B cell (primary cell): ENCODE measurements at regions not wholly inside any gene's neighbourhood (a gene's known extent, or its start where the extent isn't known, plus 50 kb on each side); places are given as distances from the start of the nearest gene placed in this dataset.

ENCODE experiments used
- ATAC-seq: fragments of 200-7000 bp; cut with Tn5 transposase; one replicate; pipeline ENCODE4 v1.10.0; 2021; ENCODE audit warnings: low read depth, mild to moderate bottlenecking, moderate number of reproducible peaks, moderate library complexity
- CTCF ChIA-PET: fragments of 350-600 bp; sonication (Branson Sonifier 250); formaldehyde crosslinking; loops from one replicate; lab custom pipeline; 2021; ENCODE audit warnings: antibody characterized with exemption, inconsistent platforms; lab: Charles Lee
- POLR2A ChIA-PET: fragments of 350-600 bp; sonication (Branson Sonifier 250); formaldehyde crosslinking; loops from one replicate; lab custom pipeline; 2021; ENCODE audit warnings: antibody characterized with exemption; lab: Charles Lee
- DNase-seq: peaks from one replicate; pipeline ENCODE4 v3.0.0; 2013
- H2AFZ ChIP-seq: 2 replicates; pipeline ENCODE4 v1.6.1; 2012; ENCODE audit warnings: mild to moderate bottlenecking, low read depth, low read length; ENCODE audit not compliant: insufficient read depth, poor library complexity, severe bottlenecking
- H3K27ac ChIP-seq, 2 donors: 1 replicate in 1 of 2; 2 replicates in 1 of 2; pipeline ENCODE4 v1.5.1; 2012 to 2013; ENCODE audit warnings: low read length in 2 of 2, mild to moderate bottlenecking in 2 of 2, moderate library complexity in 1 of 2
- H3K27me3 ChIP-seq, 4 experiments: fragments of 200-600 bp in 1 of 4; sonication (generic) in 1 of 4; replicated peaks in 1 of 4; 1 replicate in 2 of 4; 2 replicates in 2 of 4; pipeline versions ENCODE4 v1.6.1 to v1.7.0; 2013 to 2016; ENCODE audit warnings: low read length in 3 of 4, mild to moderate bottlenecking in 2 of 4, mixed read lengths in 1 of 4, moderate library complexity in 1 of 4; ENCODE audit not compliant: insufficient read depth in 4 of 4, control insufficient read depth in 3 of 4; ENCODE audit errors: control extremely low read depth in 1 of 4
- H3K36me3 ChIP-seq, 2 experiments: replicated peaks in 1 of 2; 1 replicate in 1 of 2; 2 replicates in 1 of 2; pipeline versions ENCODE4 v1.6.1 to v1.7.1; 2013; ENCODE audit warnings: low read length in 1 of 2; ENCODE audit not compliant: insufficient read depth in 2 of 2, control insufficient read depth in 1 of 2; ENCODE audit errors: control extremely low read depth in 1 of 2, extremely low read depth in 1 of 2
- H3K4me1 ChIP-seq, 2 donors: fragments of 200-600 bp in 1 of 2; sonication (generic) in 1 of 2; 1 replicate in 1 of 2; 2 replicates in 1 of 2; pipeline versions ENCODE4 v1.5.1 to v1.6.1; 2013 to 2017; ENCODE audit warnings: low read length in 2 of 2; ENCODE audit not compliant: control insufficient read depth in 2 of 2, insufficient read depth in 2 of 2
- H3K4me2 ChIP-seq: replicated peaks from 2 replicates; pipeline ENCODE3; 2012; ENCODE audit warnings: mild to moderate bottlenecking, low read depth, low read length; ENCODE audit not compliant: poor library complexity, severe bottlenecking
- H3K4me3 ChIP-seq, 5 experiments: fragments of 200-600 bp in 1 of 5; sonication (generic) in 1 of 5; 1 replicate in 3 of 5; 2 replicates in 2 of 5; pipeline versions ENCODE4 v1.5.1 to v1.7.0; 2011 to 2016; ENCODE audit warnings: low read length in 4 of 5, mild to moderate bottlenecking in 4 of 5, low read depth in 2 of 5, control low read depth in 1 of 5, moderate library complexity in 1 of 5; ENCODE audit not compliant: insufficient read depth in 1 of 5; ENCODE audit errors: control extremely low read depth in 1 of 5, extremely low read depth in 1 of 5
- H3K79me2 ChIP-seq: fragments of 200-600 bp; sonication (generic); one replicate; pipeline ENCODE4 v1.6.0; 2016; ENCODE audit warnings: low read length; ENCODE audit not compliant: control insufficient read depth, insufficient read depth
- H3K9ac ChIP-seq: fragments of 200-600 bp; sonication (generic); 2 replicates; pipeline ENCODE4 v1.6.1; 2017; ENCODE audit warnings: mild to moderate bottlenecking, low read length, moderate library complexity
- H3K9me3 ChIP-seq, 3 donors: one replicate each; pipeline versions ENCODE4 v1.6.1 to v1.7.1; 2013; ENCODE audit warnings: low read length in 2 of 3; ENCODE audit not compliant: control insufficient read depth in 2 of 3, insufficient read depth in 1 of 3; ENCODE audit errors: control extremely low read depth in 1 of 3
- H4K20me1 ChIP-seq: 2 replicates; pipeline ENCODE4 v1.6.0; 2012; ENCODE audit warnings: mild to moderate bottlenecking, low read length; ENCODE audit not compliant: insufficient read depth, control insufficient read depth, poor library complexity, severe bottlenecking
- H3K27ac Mint-ChIP-seq: one replicate; pipeline ENCODE4 v1.8.0; 2021; ENCODE audit warnings: mixed read lengths
- H3K27me3 Mint-ChIP-seq: one replicate; pipeline ENCODE4 v1.8.0; 2021; ENCODE audit warnings: mixed read lengths
- H3K4me1 Mint-ChIP-seq: one replicate; pipeline ENCODE4 v1.8.0; 2021; ENCODE audit warnings: mixed read lengths
- H3K4me3 Mint-ChIP-seq: one replicate; pipeline ENCODE4 v1.8.0; 2021; ENCODE audit warnings: mixed read lengths
- H3K9me3 Mint-ChIP-seq: one replicate; pipeline ENCODE4 v1.8.0; 2022; ENCODE audit warnings: mixed read lengths; ENCODE audit not compliant: insufficient read depth
- CTCF ChIP-seq: fragments of 200-600 bp; IDR thresholded peaks from one replicate; pipeline ENCODE4 v1.8.0; 2022; ENCODE audit warnings: antibody characterized with exemption, mild to moderate bottlenecking
- EZH2 ChIP-seq: IDR thresholded peaks from 2 replicates; pipeline ENCODE4 v1.6.1; 2012; ENCODE audit warnings: borderline replicate concordance, low read depth, mild to moderate bottlenecking, moderate library complexity, low read length; ENCODE audit not compliant: insufficient read depth, poor library complexity, severe bottlenecking
- WGBS: methylation state at CpG from one replicate; pipeline ENCODE4 v1.1.5; 2013; ENCODE audit warnings: missing lambda C conversion rate; ENCODE audit not compliant: insufficient coverage; 5-methylcytosine and 5-hydroxymethylcytosine counted together
- intact Hi-C: fragments of 100-400 bp; cut with micrococcal nuclease; formaldehyde crosslinking; loops from one replicate; pipeline ENCODE4 v1.10.0; 2022

GRCh38 chr13:106917673-106918556, 350.0 kb upstream of the ARGLU1 start:
- CTCF ChIA-PET: interaction anchor here (0.7 kb wide), 1 partner anchor 382 kb away, joined by 4 read pairs; no protein-coding TSS in a partner anchor
- Histone ChIP-seq H3K4me2 (peak overlapping the region; percentile 85), H3K79me2 (no peaks in the 10 kb centered on the region), H2AFZ (peak overlapping the region; percentile 96), H3K4me3 (peak overlapping the region; percentile 35 to 61 (median 59)), H3K36me3 (no peaks in the 10 kb centered on the region), H3K27me3 (peaks cover 0 to 11% (median 6%) of the 10 kb centered on the region in 4 experiments), H3K9ac (peak overlapping the region; percentile 68), H3K27ac (no peak overlapping the region), H3K9me3 (peaks cover 0 to 2% (median 0%) of the 10 kb centered on the region in 3 donors), H4K20me1 (no peaks in the 10 kb centered on the region), H3K4me1 (peaks cover 20 to 23% of the 10 kb centered on the region in 2 donors)
- H3K27ac Mint-ChIP-seq: no peak overlapping the region
- no peaks in the 10 kb centered on the region for H3K9me3 Mint-ChIP-seq
- DNase-seq (peak; percentile 70), ATAC-seq (peak; percentile 75)
- intact Hi-C loops: loop anchor here (5.0 kb wide), 1 partner anchor 356 kb away; no protein-coding TSS in a partner anchor
- WGBS: under 1% methylated on average over 55 of the region's 63 CpGs
- H3K27me3 Mint-ChIP-seq: peaks cover 38% of the 10 kb centered on the region
- peak overlapping the region; percentile 75 for H3K4me3 Mint-ChIP-seq
- H3K4me1 Mint-ChIP-seq: peaks cover 17% of the 10 kb centered on the region
- TF ChIP-seq EZH2 (no peak), CTCF (peak; percentile 82)
- POLR2A ChIA-PET: no interaction called here
